KMS-11 (cell line): ENCODE measurements at regions not wholly inside any gene's neighbourhood (a gene's known extent, or its start where the extent isn't known, plus 50 kb on each side); places are given as distances from the start of the nearest gene placed in this dataset.

Experiments used
- H2AFZ ChIP-seq: fragments of 200-600 bp; sonication (generic); 2 replicates; pipeline ENCODE4 v1.6.1; 2016; ENCODE audit warnings: antibody characterized with exemption, mixed run types, low read depth
- H3K27ac ChIP-seq: fragments of 200-600 bp; sonication (generic); 2 replicates; pipeline ENCODE4 v1.6.1; 2016; ENCODE audit warnings: mild to moderate bottlenecking, mixed run types
- H3K27me3 ChIP-seq: fragments of 200-600 bp; sonication (generic); 2 replicates; pipeline ENCODE4 v1.6.1; 2017; ENCODE audit warnings: mild to moderate bottlenecking, low read depth, mixed run types, moderate library complexity; ENCODE audit not compliant: insufficient read depth
- H3K36me3 ChIP-seq: fragments of 200-600 bp; sonication (generic); 2 replicates; pipeline ENCODE4 v1.6.1; 2017; ENCODE audit warnings: mild to moderate bottlenecking, mixed run types; ENCODE audit not compliant: insufficient read depth
- H3K4me1 ChIP-seq: fragments of 200-600 bp; sonication (generic); 2 replicates; pipeline ENCODE4 v1.6.1; 2016; ENCODE audit warnings: mild to moderate bottlenecking, low read depth, mixed run types; ENCODE audit not compliant: poor library complexity, severe bottlenecking
- H3K4me2 ChIP-seq: fragments of 200-600 bp; sonication (generic); 2 replicates; pipeline ENCODE4 v1.7.0; 2016; ENCODE audit warnings: mild to moderate bottlenecking, mixed run types
- H3K4me3 ChIP-seq: fragments of 200-600 bp; sonication (generic); IDR thresholded peaks from 2 replicates; pipeline ENCODE4 v1.6.1; 2017; ENCODE audit warnings: low read depth, low read length, mixed read lengths; ENCODE audit not compliant: insufficient read depth
- H3K79me2 ChIP-seq: fragments of 200-600 bp; sonication (generic); 2 replicates; pipeline ENCODE4 v1.6.1; 2016; ENCODE audit warnings: low read depth, mixed run types; ENCODE audit not compliant: insufficient read depth
- H3K9ac ChIP-seq: fragments of 200-600 bp; sonication (generic); 2 replicates; pipeline ENCODE4 v1.6.1; 2016; ENCODE audit warnings: mild to moderate bottlenecking, mixed run types
- H4K20me1 ChIP-seq: fragments of 200-600 bp; sonication (generic); 2 replicates; pipeline ENCODE4 v1.6.1; 2016; ENCODE audit warnings: mild to moderate bottlenecking, mixed run types; ENCODE audit not compliant: insufficient read depth
- CTCF ChIP-seq: fragments of 200-600 bp; sonication (generic); conservative IDR thresholded peaks from 2 replicates; pipeline ENCODE4 v1.6.1; 2017; ENCODE audit warnings: low read depth, mild to moderate bottlenecking, antibody characterized with exemption, low read length, moderate library complexity, mixed read lengths

GRCh38 chr12:71237128-71237527 is 79.3 kb upstream of the TSPAN8 start:
- H4K20me1 ChIP-seq: no peaks in the 10 kb centered on the region
- peak overlapping the region; percentile 20; the same call in 1 of the 2 replicates for H3K27ac ChIP-seq
- H3K4me2 ChIP-seq: peak overlapping the region; percentile 46; the same call in 1 of the 2 replicates
- no peak overlapping the region for H3K9ac ChIP-seq
- no peak for TF ChIP-seq CTCF
- H3K27me3 ChIP-seq: no peaks in the 10 kb centered on the region
- no peaks in the 10 kb centered on the region for H3K36me3 ChIP-seq
- H3K79me2 ChIP-seq: no peaks in the 10 kb centered on the region
- peaks cover 29% of the 10 kb centered on the region for H3K4me1 ChIP-seq
- no peak overlapping the region for H3K4me3 ChIP-seq
- H2AFZ ChIP-seq: no peak overlapping the region

GRCh38 chr12:71236133-71236660 is 78.4 kb upstream of the TSPAN8 start:
- no peaks in the 10 kb centered on the region for H3K79me2 ChIP-seq
- no peak overlapping the region for H3K9ac ChIP-seq
- H4K20me1 ChIP-seq: no peaks in the 10 kb centered on the region
- H3K4me3 ChIP-seq: no peak overlapping the region
- peak overlapping the region; percentile 46 for H3K4me2 ChIP-seq
- no peaks in the 10 kb centered on the region for H3K27me3 ChIP-seq
- peak overlapping the region; percentile 20; the same call in 1 of the 2 replicates for H3K27ac ChIP-seq
- H3K4me1 ChIP-seq: peaks cover 29% of the 10 kb centered on the region
- TF ChIP-seq CTCF: no peak
- H3K36me3 ChIP-seq: no peaks in the 10 kb centered on the region
- peak overlapping the region; percentile 12; the same call in 1 of the 2 replicates for H2AFZ ChIP-seq

GRCh38 chr12:71233083-71233482 is 75.3 kb upstream of the TSPAN8 start:
- Histone ChIP-seq H3K4me2 (no peak overlapping the region), H3K79me2 (no peaks in the 10 kb centered on the region), H3K27ac (no peak overlapping the region), H3K9ac (no peak overlapping the region), H3K36me3 (no peaks in the 10 kb centered on the region), H3K4me3 (no peak overlapping the region), H3K4me1 (peaks cover 29% of the 10 kb centered on the region), H4K20me1 (no peaks in the 10 kb centered on the region), H2AFZ (no peak overlapping the region), H3K27me3 (no peaks in the 10 kb centered on the region)
- no peak for TF ChIP-seq CTCF

GRCh38 chr12:71230542-71230941 is 72.7 kb upstream of the TSPAN8 start:
- no peak overlapping the region for H3K4me2 ChIP-seq
- no peaks in the 10 kb centered on the region for H4K20me1 ChIP-seq
- no peak overlapping the region for H3K9ac ChIP-seq
- TF ChIP-seq CTCF: no peak
- no peak overlapping the region for H3K27ac ChIP-seq
- H3K4me3 ChIP-seq: no peak overlapping the region
- H2AFZ ChIP-seq: no peak overlapping the region
- no peaks in the 10 kb centered on the region for H3K79me2 ChIP-seq
- H3K4me1 ChIP-seq: peaks cover 8% of the 10 kb centered on the region
- H3K36me3 ChIP-seq: no peaks in the 10 kb centered on the region
- H3K27me3 ChIP-seq: no peaks in the 10 kb centered on the region
